Thyroid gland (tissue), 4 donors: ENCODE measurements at regions not wholly inside any gene's neighbourhood (a gene's known extent, or its start where the extent isn't known, plus 50 kb on each side); places are given as distances from the start of the nearest gene placed in this dataset.
"Not testable (repeated sequence)": the region's sequence is repeated elsewhere in the genome, so short reads cannot be mapped to it uniquely, and the experiment has no call there.

Experiments used
- DNase-seq, 2 donors: peaks; one replicate each; pipeline ENCODE4 v3.0.0-alpha.2; 2019
- H3K27ac ChIP-seq, 3 donors: fragments of 200-600 bp; sonication (generic); 1 replicate in 2 of 3; 2 replicates in 1 of 3; pipeline ENCODE4 v1.5.1; 2016 to 2019; ENCODE audit warnings: mild to moderate bottlenecking in 1 of 3, moderate library complexity in 1 of 3
- H3K27me3 ChIP-seq: fragments of 200-600 bp; sonication (generic); one replicate; pipeline ENCODE4 v1.5.1; 2019
- H3K36me3 ChIP-seq, 2 donors: fragments of 200-600 bp; sonication (generic); one replicate each; pipeline ENCODE4 v1.5.1; 2016 to 2019
- H3K4me1 ChIP-seq, 2 donors: fragments of 200-600 bp; sonication (generic); one replicate each; pipeline ENCODE4 v1.5.1; 2017 to 2019
- H3K4me3 ChIP-seq, 3 donors: fragments of 200-600 bp; sonication (generic); replicated peaks in 1 of 3; 1 replicate in 2 of 3; 2 replicates in 1 of 3; pipeline ENCODE4 v1.5.1; 2016; ENCODE audit warnings: mild to moderate bottlenecking in 1 of 3
- H3K9me3 ChIP-seq: fragments of 200-600 bp; sonication (generic); one replicate; pipeline ENCODE4 v1.5.1; 2017
- POLR2A ChIP-seq, 2 donors: fragments of 450-650 bp; IDR thresholded peaks; one replicate each; pipeline ENCODE4 v1.6.1; 2017; ENCODE audit warnings: antibody characterized with exemption in 2 of 2, mild to moderate bottlenecking in 2 of 2, moderate library complexity in 1 of 2
- WGBS, 2 donors: methylation state at CpG; one replicate each; pipeline ENCODE4 v1.1.5; 2017; 5-methylcytosine and 5-hydroxymethylcytosine counted together
- intact Hi-C: fragments of 100-400 bp; cut with DNase I; formaldehyde crosslinking; loops from one replicate; pipeline ENCODE4 v1.15.1; 2023
- TF ChIP-seq, protein P1 (sequence below), 6 experiments: fragments of 200-600 bp in 3 of 6; fragments of 450-650 bp in 3 of 6; sonication (generic) in 3 of 6; IDR thresholded peaks; one replicate each; pipeline ENCODE4 v1.5.1; 2016 to 2019; ENCODE audit warnings: antibody characterized with exemption in 6 of 6, mild to moderate bottlenecking in 2 of 6, inconsistent platforms in 1 of 6, moderate library complexity in 1 of 6

DNA sequence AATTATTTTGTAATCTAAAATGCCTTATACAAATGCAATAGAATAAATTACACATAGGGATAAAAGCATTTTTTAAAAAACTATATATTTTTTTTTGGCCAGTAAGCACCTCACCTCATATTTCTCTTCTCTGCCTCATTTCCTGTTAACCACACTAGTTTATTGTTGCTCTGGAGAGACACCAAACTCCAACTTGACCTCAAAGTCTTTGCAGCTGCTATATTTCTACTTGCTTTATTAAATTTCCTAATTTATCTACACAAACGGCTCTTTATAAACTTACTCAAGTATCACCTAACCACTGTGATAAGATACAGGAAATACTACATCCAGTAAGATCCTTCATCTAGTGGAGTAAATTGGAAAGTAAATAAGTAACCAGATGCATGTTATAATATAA, 622.3 kb downstream of the C12orf50 start:
- no peak overlapping the region for H3K27ac ChIP-seq
- no peak for DNase-seq
- WGBS, 2 donors, result 70 to 74% methylated on average over 1 of the region's 1 CpG
- H3K4me3 ChIP-seq, result no peak overlapping the region
- intact Hi-C loops, result no loop called here
- no peaks in the 10 kb centered on the region for H3K4me1 ChIP-seq
- H3K36me3 ChIP-seq, result no peaks in the 10 kb centered on the region
- H3K9me3 ChIP-seq, result no peaks in the 10 kb centered on the region
- TF ChIP-seq POLR2A (IDR thresholded peaks at IDR 0.05), result no peak
- TF ChIP-seq, protein P1, sequence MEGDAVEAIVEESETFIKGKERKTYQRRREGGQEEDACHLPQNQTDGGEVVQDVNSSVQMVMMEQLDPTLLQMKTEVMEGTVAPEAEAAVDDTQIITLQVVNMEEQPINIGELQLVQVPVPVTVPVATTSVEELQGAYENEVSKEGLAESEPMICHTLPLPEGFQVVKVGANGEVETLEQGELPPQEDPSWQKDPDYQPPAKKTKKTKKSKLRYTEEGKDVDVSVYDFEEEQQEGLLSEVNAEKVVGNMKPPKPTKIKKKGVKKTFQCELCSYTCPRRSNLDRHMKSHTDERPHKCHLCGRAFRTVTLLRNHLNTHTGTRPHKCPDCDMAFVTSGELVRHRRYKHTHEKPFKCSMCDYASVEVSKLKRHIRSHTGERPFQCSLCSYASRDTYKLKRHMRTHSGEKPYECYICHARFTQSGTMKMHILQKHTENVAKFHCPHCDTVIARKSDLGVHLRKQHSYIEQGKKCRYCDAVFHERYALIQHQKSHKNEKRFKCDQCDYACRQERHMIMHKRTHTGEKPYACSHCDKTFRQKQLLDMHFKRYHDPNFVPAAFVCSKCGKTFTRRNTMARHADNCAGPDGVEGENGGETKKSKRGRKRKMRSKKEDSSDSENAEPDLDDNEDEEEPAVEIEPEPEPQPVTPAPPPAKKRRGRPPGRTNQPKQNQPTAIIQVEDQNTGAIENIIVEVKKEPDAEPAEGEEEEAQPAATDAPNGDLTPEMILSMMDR (IDR thresholded peaks at IDR 0.05), result no peak
- no peaks in the 10 kb centered on the region for H3K27me3 ChIP-seq

DNA sequence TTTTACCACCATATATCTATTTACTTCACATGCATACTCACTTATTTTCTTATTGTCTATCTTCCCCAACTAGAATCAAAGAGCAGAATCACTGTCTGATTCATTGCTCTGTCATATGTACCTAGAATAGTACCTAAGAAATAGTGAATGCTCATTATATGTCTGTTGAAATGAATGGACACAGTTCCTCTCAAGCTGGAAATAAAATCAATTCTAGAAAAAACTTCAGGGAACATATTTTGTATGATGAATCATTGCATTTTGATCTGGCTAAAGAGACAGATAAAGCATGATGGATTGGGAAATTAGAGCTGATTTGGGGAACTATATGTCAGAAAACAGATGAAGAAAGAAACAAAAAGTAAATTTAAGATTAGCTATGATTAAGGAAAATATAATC, 623.3 kb downstream of the C12orf50 start:
- H3K27me3 ChIP-seq, result no peaks in the 10 kb centered on the region

DNA sequence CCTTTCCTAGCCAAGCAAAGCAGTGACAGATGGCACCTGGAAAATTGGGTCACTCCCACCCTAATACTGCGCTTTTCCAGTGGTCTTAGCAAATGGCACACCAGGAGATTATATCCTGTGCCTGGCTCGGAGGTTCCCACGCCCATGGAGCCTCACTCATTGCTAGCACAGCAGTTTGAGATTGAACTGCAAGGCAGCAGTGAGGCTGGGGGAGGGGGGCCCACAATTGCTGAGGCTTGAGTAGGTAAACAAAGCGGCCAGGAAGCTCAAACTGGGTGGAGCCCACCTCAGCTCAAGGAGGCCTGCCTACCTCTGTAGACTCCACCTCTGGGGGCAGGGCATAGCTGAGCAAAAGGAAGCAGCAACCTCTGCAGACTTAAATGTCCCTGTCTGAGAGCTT, 635.0 kb downstream of the C12orf50 start:
- H3K27ac ChIP-seq, intact Hi-C loops, H3K9me3 ChIP-seq, H3K4me1 ChIP-seq, H3K4me3 ChIP-seq, H3K36me3 ChIP-seq, H3K27me3 ChIP-seq, DNase-seq: not testable (repeated sequence)
- 82 to 94% methylated on average over 3 to 4 of the region's 4 CpGs for WGBS, 2 donors

More for the DNA sequence above, 623.3 kb downstream of the C12orf50 start:
- TF ChIP-seq POLR2A (IDR thresholded peaks at IDR 0.05), result no peak
- TF ChIP-seq, protein P1 (IDR thresholded peaks at IDR 0.05), result no peak
- no peak overlapping the region for H3K4me3 ChIP-seq
- H3K4me1 ChIP-seq, result no peaks in the 10 kb centered on the region
- no peak for DNase-seq
- no peaks in the 10 kb centered on the region for H3K36me3 ChIP-seq
- H3K9me3 ChIP-seq, result no peaks in the 10 kb centered on the region
- no peak overlapping the region for H3K27ac ChIP-seq
- intact Hi-C loops, result no loop called here

DNA sequence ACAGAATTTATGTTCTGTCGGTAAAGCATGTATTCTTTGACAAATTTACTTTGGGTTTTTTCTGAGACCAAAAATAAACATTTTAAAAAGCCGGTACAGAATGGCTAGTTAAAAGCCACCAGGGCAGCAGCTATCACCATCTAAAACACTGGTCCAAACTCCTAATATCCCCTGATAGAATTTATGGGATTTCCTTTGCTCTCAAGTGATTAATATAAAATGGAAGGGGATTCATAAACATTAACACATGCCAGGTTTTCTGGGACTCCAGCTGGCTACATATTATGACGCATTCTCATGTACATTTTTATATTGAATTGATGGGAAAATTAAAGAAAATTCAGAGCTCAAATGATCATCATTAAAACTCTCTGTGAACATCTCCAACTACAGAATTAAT, 640.8 kb downstream of the C12orf50 start:
- no peak for TF ChIP-seq POLR2A (IDR thresholded peaks at IDR 0.05)
- TF ChIP-seq, protein P1 (IDR thresholded peaks at IDR 0.05), result no peak

DNA sequence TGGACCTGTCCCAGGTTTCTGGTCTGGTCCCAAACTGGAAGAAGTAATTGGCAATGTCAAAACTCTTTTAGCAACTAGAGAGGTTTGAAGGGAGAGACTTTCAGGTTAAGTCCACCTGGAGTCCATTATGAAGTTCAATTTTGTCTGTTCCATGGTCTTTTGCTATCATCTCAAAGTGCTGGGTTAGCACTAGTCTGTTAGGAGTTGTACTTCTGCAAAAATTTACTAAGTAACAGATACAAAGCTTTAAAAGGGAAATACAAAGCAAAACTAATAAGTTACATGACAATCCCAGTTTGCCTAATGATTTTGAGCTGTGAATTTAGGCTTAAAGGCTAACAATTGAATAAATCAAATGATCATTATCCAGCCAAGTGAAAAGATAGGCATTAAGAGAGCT, 643.9 kb downstream of the C12orf50 start:
- no peaks in the 10 kb centered on the region for H3K36me3 ChIP-seq
- DNase-seq, result no peak
- H3K27ac ChIP-seq, result no peak overlapping the region
- TF ChIP-seq POLR2A (IDR thresholded peaks at IDR 0.05), result no peak
- TF ChIP-seq, protein P1 (IDR thresholded peaks at IDR 0.05), result no peak
- H3K9me3 ChIP-seq, result no peaks in the 10 kb centered on the region
- no peaks in the 10 kb centered on the region for H3K27me3 ChIP-seq
- H3K4me3 ChIP-seq, result no peak overlapping the region
- intact Hi-C loops, result no loop called here
- H3K4me1 ChIP-seq, result no peaks in the 10 kb centered on the region

More for the DNA sequence above, 640.8 kb downstream of the C12orf50 start:
- 78 to 83% methylated on average over 3 of the region's 3 CpGs for WGBS, 2 donors
- intact Hi-C loops, result no loop called here
- no peaks in the 10 kb centered on the region for H3K9me3 ChIP-seq
- no peak overlapping the region for H3K27ac ChIP-seq
- H3K27me3 ChIP-seq, result no peaks in the 10 kb centered on the region
- DNase-seq, result no peak
- H3K36me3 ChIP-seq, result no peaks in the 10 kb centered on the region
- no peak overlapping the region for H3K4me3 ChIP-seq
- no peaks in the 10 kb centered on the region for H3K4me1 ChIP-seq

DNA sequence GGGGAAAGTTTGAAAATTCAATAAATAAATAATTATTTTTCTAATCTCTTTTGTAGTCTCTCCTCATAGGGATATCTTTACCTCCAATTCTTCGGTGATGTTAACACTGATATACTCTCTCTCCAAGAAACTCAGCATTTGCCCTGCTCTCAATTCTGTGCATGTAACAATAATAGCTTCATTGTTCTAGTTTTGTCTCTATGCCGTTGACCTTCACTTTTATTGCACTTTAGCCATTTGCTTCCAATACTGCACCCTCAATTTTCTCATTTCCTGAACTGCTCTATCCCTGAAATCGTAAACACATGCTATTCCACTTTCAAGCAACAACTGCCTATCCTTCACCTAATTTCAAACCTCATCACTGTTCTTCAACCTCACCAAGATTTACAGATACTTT, 645.0 kb downstream of the C12orf50 start:
- Histone ChIP-seq H3K4me3 (no peak overlapping the region), H3K36me3 (no peaks in the 10 kb centered on the region), H3K4me1 (no peaks in the 10 kb centered on the region), H3K9me3 (no peaks in the 10 kb centered on the region), H3K27me3 (no peaks in the 10 kb centered on the region), H3K27ac (no peak overlapping the region)
- 80 to 81% methylated on average over 3 of the region's 3 CpGs for WGBS, 2 donors
- no peak for DNase-seq
- TF ChIP-seq, protein P1 (IDR thresholded peaks at IDR 0.05), result no peak
- TF ChIP-seq POLR2A (IDR thresholded peaks at IDR 0.05), result no peak
- intact Hi-C loops, result no loop called here
